GM18909 (cell line): ENCODE measurements at regions not wholly inside any gene's neighbourhood (a gene's known extent, or its start where the extent isn't known, plus 50 kb on each side); places are given as distances from the start of the nearest gene placed in this dataset.
"Not testable (repeated sequence)": the region's sequence is repeated elsewhere in the genome, so short reads cannot be mapped to it uniquely, and the experiment has no call there.

Experiments used
- ATAC-seq: cut with Tn5 transposase; IDR thresholded peaks from one replicate; pipeline ENCODE4 v1.9.1; 2021; ENCODE audit warnings: mild to moderate bottlenecking; ENCODE audit not compliant: unreplicated experiment, poor library complexity

- ATAC-seq = not testable (repeated sequence)
Measured at GRCh38 chr9:42656789-42657188, 473.3 kb downstream of the SPATA31A6 start.

DNA sequence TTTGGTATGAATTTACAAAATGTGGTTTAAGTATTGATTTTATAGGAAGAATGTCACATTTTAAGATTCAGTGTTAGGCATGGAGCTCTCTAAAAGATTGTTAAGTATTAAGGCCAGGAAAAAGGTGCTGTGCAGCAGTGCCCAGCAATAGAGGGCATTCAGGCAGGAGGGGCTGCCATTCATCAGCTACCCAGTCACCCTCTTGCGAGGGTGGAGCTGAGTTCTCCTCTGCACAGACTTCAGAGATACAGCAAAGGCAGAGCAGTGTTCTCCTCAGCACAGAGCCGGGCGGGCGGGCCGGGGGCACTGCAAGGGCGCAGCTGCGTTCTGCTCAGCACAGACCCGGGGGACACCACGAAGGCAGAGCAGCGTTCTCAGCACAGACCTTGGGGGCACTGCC lies 474.0 kb downstream of the SPATA31A6 start:
- not testable (repeated sequence) for ATAC-seq

GRCh38 chr9:42697146-42697545 lies 513.7 kb downstream of the SPATA31A6 start:
- not testable (repeated sequence) for ATAC-seq

DNA sequence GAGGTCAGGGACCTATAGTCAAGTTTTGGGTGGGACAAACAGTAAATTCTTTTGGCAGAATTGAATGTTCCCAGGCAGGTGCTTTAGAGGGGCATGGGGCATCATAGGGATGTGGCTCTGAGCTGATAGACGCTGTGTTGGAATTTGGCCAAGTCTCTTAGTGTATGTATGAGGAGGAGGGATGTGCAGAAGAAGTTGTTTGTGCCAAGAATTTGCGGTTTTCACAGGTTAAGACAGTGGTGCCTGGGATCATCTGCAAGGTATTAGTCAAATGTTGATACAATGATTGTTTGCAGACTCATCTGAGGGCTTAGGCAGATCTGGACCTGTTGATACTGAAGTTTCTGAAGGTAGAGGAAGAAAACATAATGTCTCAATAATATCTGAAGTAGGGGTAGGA lies 519.4 kb downstream of the SPATA31A6 start:
- ATAC-seq = not testable (repeated sequence)

DNA sequence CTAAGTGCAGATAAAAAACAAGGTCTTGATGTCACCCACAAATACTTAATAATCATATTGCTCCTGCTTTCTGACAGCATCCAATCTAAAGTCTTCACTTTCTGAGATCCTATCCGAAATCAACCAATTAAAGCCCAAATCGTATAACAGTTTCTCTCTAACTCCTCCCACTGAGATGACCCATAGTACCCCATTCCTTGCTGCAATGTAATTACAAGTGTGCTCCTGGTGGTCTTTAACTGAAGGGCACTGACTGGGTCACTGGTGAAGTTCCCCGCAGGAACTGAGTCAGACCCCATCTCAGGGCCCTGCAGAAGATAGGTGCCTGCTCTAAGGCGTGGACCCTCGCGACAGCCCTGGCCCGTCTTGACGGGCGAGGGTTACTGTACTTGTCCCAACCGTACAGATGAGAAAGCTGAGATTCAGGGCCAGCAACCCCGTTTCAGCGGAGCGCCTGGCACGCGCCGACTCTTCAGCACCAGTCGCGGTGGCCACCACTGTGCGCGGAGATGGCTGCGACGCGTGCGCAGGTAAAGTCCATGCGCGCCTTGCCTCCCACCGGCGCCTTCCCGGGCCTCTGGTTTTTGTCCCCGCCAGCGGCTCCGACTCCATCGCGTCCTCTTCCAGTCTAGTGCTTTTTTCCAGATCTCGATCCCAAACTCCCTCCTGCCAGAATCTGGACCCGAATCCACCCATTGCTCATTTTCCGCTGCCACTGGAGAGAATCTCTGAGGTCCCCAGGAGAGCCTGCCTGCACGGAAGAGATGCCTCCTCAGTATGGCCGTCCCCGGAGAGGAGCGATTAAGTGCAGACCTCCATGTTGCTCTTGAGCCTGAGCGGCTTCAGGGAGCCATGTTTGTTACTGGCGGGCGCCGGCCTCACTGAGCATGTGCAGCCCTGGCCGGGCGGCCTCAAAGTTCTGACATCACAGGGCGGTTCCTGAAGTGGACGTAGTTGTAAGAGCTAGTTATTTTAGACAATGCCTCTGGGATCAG lies 541.7 kb downstream of the SPATA31A6 start:
- ATAC-seq = not testable (repeated sequence)

- peak; percentile 65 for ATAC-seq
Measured at GRCh38 chr9:42743030-42743814, 559.8 kb downstream of the SPATA31A6 start.

- not testable (repeated sequence) for ATAC-seq
Measured at GRCh38 chr9:42757251-42757650, 573.8 kb downstream of the SPATA31A6 start.

GRCh38 chr9:42759320-42759719 lies 575.9 kb downstream of the SPATA31A6 start:
- ATAC-seq = not testable (repeated sequence)

GRCh38 chr9:42782201-42782600 lies 598.7 kb downstream of the SPATA31A6 start:
- not testable (repeated sequence) for ATAC-seq

- ATAC-seq = not testable (repeated sequence)
Measured at GRCh38 chr9:42792725-42793124, 609.3 kb downstream of the SPATA31A6 start.

GRCh38 chr9:42798571-42798970 lies 615.1 kb downstream of the SPATA31A6 start:
- peak; percentile 67 for ATAC-seq

- ATAC-seq = not testable (repeated sequence)
Measured at GRCh38 chr9:42802716-42803115, 619.3 kb downstream of the SPATA31A6 start.

DNA sequence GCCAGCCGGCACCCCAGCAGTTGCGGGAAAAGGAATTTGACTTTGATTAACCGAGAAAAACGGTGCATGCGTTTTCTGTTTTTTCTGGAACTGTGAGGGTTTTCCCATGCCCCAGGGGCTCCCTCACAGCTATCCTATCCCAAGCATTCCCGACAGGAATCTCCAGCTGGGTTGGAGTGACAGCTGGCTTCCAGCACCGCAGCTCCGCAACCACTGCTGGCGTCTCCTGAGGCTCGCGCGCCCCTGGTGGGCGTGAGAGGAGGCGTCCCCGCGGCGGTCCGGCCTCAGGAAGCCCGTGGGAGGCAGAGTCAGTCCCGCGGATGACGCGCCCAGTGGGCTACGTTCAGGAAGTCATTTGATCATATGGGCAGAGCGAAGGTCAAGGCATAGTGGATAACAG lies 623.2 kb downstream of the SPATA31A6 start:
- not testable (repeated sequence) for ATAC-seq

GRCh38 chr9:42821468-42821867 lies 638.0 kb downstream of the SPATA31A6 start:
- not testable (repeated sequence) for ATAC-seq

- not testable (repeated sequence) for ATAC-seq
Measured at GRCh38 chr9:42848156-42848555, 664.7 kb downstream of the SPATA31A6 start.

DNA sequence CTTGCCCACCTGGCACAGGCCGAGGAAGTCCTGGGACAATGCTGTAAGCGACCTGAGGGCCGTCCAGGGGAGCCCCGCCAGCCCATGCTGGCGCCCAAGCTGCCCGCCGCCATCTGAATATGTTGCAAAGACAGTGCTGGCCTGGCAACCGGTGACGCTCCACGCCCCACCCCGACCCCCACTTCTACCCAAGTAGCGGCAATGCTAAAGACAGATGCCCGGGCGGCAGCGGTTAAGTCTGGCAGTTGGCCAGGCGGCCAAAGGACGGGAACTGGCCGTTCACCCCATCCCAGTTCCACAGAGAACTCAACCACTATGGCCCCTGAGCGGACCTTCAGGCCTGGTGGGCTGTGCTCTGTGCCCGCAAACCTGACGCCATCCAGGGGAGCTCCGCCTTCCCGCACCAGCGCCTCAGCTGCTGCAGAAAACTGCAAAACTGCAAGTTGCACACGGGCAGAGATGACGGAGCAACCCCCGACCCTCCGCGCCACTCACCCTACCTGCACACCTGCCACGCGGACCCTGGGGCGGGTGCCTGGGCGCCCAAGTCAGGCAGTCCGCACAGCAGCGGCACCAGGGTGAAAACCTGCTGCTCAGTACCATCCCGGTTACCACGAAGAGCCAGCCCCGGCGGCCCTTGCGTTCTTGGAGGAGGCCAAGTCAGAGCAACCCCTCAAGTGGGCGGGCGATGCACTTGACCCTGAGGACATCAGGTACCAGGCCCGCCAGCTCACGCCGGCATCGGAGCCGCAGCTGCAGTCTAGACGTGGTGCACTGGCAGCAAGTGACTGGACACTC lies 667.6 kb downstream of the SPATA31A6 start:
- ATAC-seq = not testable (repeated sequence)

DNA sequence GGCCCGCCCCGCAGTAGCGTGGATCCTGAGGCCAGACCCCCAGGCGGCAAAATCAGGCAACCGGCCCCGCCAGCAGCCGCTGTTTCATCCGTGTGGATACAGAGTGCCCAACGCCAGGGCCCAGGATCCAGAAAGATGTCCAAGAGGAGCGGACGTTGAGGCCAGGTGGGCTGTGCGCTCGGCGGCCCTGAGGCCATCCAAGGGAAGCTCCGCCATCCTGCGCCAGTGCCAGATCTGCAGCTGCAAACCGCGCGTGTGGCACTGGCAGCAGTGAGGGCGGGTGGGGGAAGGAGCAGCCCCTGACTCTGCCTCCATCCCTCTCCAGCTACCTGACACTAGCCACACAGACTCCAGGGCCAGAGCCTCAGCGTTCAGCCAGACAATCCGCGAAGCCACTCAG lies 668.2 kb downstream of the SPATA31A6 start:
- ATAC-seq = not testable (repeated sequence)

- peak; percentile 91 for ATAC-seq
Measured at GRCh38 chr9:42852133-42852930, 668.9 kb downstream of the SPATA31A6 start.

DNA sequence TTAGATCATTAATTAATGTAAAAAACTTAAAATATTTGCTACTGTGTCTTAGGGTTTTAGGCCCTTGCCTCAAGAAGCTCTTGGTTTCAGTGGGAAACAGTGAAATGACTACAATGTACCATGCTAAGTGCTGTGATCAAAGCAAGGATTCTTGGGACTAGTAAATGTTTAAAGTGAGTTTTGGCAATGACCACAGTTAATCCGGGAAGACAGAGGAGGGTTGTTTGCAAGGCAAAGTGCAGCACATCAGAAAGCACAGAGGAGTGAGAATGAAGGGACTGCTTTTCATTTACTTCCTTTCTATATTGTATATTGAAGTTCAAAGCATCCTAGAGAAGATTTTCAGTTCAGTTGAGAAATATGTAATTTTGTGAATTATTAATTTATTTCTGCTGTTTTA lies 676.7 kb downstream of the SPATA31A6 start:
- ATAC-seq = not testable (repeated sequence)
